B cell (primary cell): ENCODE measurements at regions not wholly inside any gene's neighbourhood (a gene's known extent, or its start where the extent isn't known, plus 50 kb on each side); places are given as distances from the start of the nearest gene placed in this dataset.

Source experiments
- ATAC-seq: fragments of 200-7000 bp; cut with Tn5 transposase; one replicate; pipeline ENCODE4 v1.10.0; 2021; ENCODE audit warnings: low read depth, mild to moderate bottlenecking, moderate number of reproducible peaks, moderate library complexity
- CTCF ChIA-PET: fragments of 350-600 bp; sonication (Branson Sonifier 250); formaldehyde crosslinking; loops from one replicate; lab custom pipeline; 2021; ENCODE audit warnings: antibody characterized with exemption, inconsistent platforms; lab: Charles Lee
- POLR2A ChIA-PET: fragments of 350-600 bp; sonication (Branson Sonifier 250); formaldehyde crosslinking; loops from one replicate; lab custom pipeline; 2021; ENCODE audit warnings: antibody characterized with exemption; lab: Charles Lee
- DNase-seq: peaks from one replicate; pipeline ENCODE4 v3.0.0; 2013
- H2AFZ ChIP-seq: 2 replicates; pipeline ENCODE4 v1.6.1; 2012; ENCODE audit warnings: mild to moderate bottlenecking, low read depth, low read length; ENCODE audit not compliant: insufficient read depth, poor library complexity, severe bottlenecking
- H3K27ac ChIP-seq, 2 donors: 1 replicate in 1 of 2; 2 replicates in 1 of 2; pipeline ENCODE4 v1.5.1; 2012 to 2013; ENCODE audit warnings: low read length in 2 of 2, mild to moderate bottlenecking in 2 of 2, moderate library complexity in 1 of 2
- H3K27me3 ChIP-seq, 4 experiments: fragments of 200-600 bp in 1 of 4; sonication (generic) in 1 of 4; replicated peaks in 1 of 4; 1 replicate in 2 of 4; 2 replicates in 2 of 4; pipeline versions ENCODE4 v1.6.1 to v1.7.0; 2013 to 2016; ENCODE audit warnings: low read length in 3 of 4, mild to moderate bottlenecking in 2 of 4, mixed read lengths in 1 of 4, moderate library complexity in 1 of 4; ENCODE audit not compliant: insufficient read depth in 4 of 4, control insufficient read depth in 3 of 4; ENCODE audit errors: control extremely low read depth in 1 of 4
- H3K36me3 ChIP-seq, 2 experiments: replicated peaks in 1 of 2; 1 replicate in 1 of 2; 2 replicates in 1 of 2; pipeline versions ENCODE4 v1.6.1 to v1.7.1; 2013; ENCODE audit warnings: low read length in 1 of 2; ENCODE audit not compliant: insufficient read depth in 2 of 2, control insufficient read depth in 1 of 2; ENCODE audit errors: control extremely low read depth in 1 of 2, extremely low read depth in 1 of 2
- H3K4me1 ChIP-seq, 2 donors: fragments of 200-600 bp in 1 of 2; sonication (generic) in 1 of 2; 1 replicate in 1 of 2; 2 replicates in 1 of 2; pipeline versions ENCODE4 v1.5.1 to v1.6.1; 2013 to 2017; ENCODE audit warnings: low read length in 2 of 2; ENCODE audit not compliant: control insufficient read depth in 2 of 2, insufficient read depth in 2 of 2
- H3K4me2 ChIP-seq: replicated peaks from 2 replicates; pipeline ENCODE3; 2012; ENCODE audit warnings: mild to moderate bottlenecking, low read depth, low read length; ENCODE audit not compliant: poor library complexity, severe bottlenecking
- H3K4me3 ChIP-seq, 5 experiments: fragments of 200-600 bp in 1 of 5; sonication (generic) in 1 of 5; 1 replicate in 3 of 5; 2 replicates in 2 of 5; pipeline versions ENCODE4 v1.5.1 to v1.7.0; 2011 to 2016; ENCODE audit warnings: low read length in 4 of 5, mild to moderate bottlenecking in 4 of 5, low read depth in 2 of 5, control low read depth in 1 of 5, moderate library complexity in 1 of 5; ENCODE audit not compliant: insufficient read depth in 1 of 5; ENCODE audit errors: control extremely low read depth in 1 of 5, extremely low read depth in 1 of 5
- H3K79me2 ChIP-seq: fragments of 200-600 bp; sonication (generic); one replicate; pipeline ENCODE4 v1.6.0; 2016; ENCODE audit warnings: low read length; ENCODE audit not compliant: control insufficient read depth, insufficient read depth
- H3K9ac ChIP-seq: fragments of 200-600 bp; sonication (generic); 2 replicates; pipeline ENCODE4 v1.6.1; 2017; ENCODE audit warnings: mild to moderate bottlenecking, low read length, moderate library complexity
- H3K9me3 ChIP-seq, 3 donors: one replicate each; pipeline versions ENCODE4 v1.6.1 to v1.7.1; 2013; ENCODE audit warnings: low read length in 2 of 3; ENCODE audit not compliant: control insufficient read depth in 2 of 3, insufficient read depth in 1 of 3; ENCODE audit errors: control extremely low read depth in 1 of 3
- H4K20me1 ChIP-seq: 2 replicates; pipeline ENCODE4 v1.6.0; 2012; ENCODE audit warnings: mild to moderate bottlenecking, low read length; ENCODE audit not compliant: insufficient read depth, control insufficient read depth, poor library complexity, severe bottlenecking
- H3K27ac Mint-ChIP-seq: one replicate; pipeline ENCODE4 v1.8.0; 2021; ENCODE audit warnings: mixed read lengths
- H3K27me3 Mint-ChIP-seq: one replicate; pipeline ENCODE4 v1.8.0; 2021; ENCODE audit warnings: mixed read lengths
- H3K4me1 Mint-ChIP-seq: one replicate; pipeline ENCODE4 v1.8.0; 2021; ENCODE audit warnings: mixed read lengths
- H3K4me3 Mint-ChIP-seq: one replicate; pipeline ENCODE4 v1.8.0; 2021; ENCODE audit warnings: mixed read lengths
- H3K9me3 Mint-ChIP-seq: one replicate; pipeline ENCODE4 v1.8.0; 2022; ENCODE audit warnings: mixed read lengths; ENCODE audit not compliant: insufficient read depth
- EZH2 ChIP-seq: IDR thresholded peaks from 2 replicates; pipeline ENCODE4 v1.6.1; 2012; ENCODE audit warnings: borderline replicate concordance, low read depth, mild to moderate bottlenecking, moderate library complexity, low read length; ENCODE audit not compliant: insufficient read depth, poor library complexity, severe bottlenecking
- WGBS: methylation state at CpG from one replicate; pipeline ENCODE4 v1.1.5; 2013; ENCODE audit warnings: missing lambda C conversion rate; ENCODE audit not compliant: insufficient coverage; 5-methylcytosine and 5-hydroxymethylcytosine counted together
- intact Hi-C: fragments of 100-400 bp; cut with micrococcal nuclease; formaldehyde crosslinking; loops from one replicate; pipeline ENCODE4 v1.10.0; 2022
- TF ChIP-seq, protein P1 (sequence below): fragments of 200-600 bp; IDR thresholded peaks from one replicate; pipeline ENCODE4 v1.8.0; 2022; ENCODE audit warnings: antibody characterized with exemption, mild to moderate bottlenecking

DNA sequence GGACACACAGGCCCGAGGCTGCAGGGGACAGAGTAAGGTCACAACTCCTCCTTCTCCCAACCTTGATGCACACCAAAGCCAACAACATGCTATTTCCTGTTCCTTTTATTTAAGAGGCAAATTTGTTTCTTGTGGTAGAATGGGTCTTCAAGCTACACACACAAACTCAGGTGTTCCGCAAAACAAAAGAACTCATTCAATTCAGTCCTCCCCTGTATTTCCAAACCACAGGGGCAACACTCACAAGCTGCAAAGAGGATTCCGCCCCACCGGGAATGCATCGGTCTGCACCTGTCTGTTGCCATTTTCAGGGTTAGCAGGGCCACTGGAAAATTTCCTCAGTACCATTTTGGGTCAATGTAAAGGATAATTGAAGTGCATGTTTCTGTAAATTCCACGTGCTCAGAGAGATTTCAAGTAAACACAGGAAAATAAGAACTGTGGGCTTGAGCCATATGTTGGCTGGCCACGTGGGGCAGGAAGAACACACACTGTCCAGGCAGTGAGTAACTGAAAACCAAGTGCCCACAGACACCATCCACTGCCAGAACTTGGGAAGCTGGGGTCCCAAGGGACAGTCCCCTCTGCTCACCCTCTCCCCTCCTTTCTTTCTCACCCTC lies 145.2 kb upstream of the ERG start:
- H3K4me2 ChIP-seq, result no peak overlapping the region
- ATAC-seq, result no peak
- 67% methylated on average over 3 of the region's 7 CpGs for WGBS

DNA sequence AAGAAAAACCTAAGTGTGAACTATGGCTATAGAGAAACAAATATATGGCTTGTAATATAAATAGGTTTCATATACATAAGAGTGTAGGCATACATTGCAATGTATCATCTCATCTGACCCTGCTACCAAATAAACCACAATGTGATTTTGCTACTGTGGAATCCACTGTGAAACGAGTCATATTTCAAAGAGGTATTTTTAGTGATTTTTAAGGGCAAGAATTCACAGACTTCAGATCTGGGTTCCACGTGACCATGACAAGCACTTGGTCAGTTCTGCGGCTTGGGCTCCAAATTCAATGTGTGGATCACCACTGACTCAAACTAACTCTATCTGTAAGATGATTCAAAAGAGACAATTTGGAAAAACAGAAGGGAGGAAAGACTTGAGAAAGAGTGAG lies 147.0 kb upstream of the ERG start:
- no peak overlapping the region for H3K4me3 ChIP-seq
- Mint-ChIP-seq H3K9me3 (no peaks in the 10 kb centered on the region), H3K27me3 (peaks cover 4% of the 10 kb centered on the region), H3K4me1 (no peaks in the 10 kb centered on the region), H3K4me3 (no peak overlapping the region), H3K27ac (no peak overlapping the region)
- no peaks in the 10 kb centered on the region for H4K20me1 ChIP-seq
- no peaks in the 10 kb centered on the region for H3K4me1 ChIP-seq
- no peak overlapping the region for H3K4me2 ChIP-seq
- no peak for TF ChIP-seq EZH2
- TF ChIP-seq, protein P1, sequence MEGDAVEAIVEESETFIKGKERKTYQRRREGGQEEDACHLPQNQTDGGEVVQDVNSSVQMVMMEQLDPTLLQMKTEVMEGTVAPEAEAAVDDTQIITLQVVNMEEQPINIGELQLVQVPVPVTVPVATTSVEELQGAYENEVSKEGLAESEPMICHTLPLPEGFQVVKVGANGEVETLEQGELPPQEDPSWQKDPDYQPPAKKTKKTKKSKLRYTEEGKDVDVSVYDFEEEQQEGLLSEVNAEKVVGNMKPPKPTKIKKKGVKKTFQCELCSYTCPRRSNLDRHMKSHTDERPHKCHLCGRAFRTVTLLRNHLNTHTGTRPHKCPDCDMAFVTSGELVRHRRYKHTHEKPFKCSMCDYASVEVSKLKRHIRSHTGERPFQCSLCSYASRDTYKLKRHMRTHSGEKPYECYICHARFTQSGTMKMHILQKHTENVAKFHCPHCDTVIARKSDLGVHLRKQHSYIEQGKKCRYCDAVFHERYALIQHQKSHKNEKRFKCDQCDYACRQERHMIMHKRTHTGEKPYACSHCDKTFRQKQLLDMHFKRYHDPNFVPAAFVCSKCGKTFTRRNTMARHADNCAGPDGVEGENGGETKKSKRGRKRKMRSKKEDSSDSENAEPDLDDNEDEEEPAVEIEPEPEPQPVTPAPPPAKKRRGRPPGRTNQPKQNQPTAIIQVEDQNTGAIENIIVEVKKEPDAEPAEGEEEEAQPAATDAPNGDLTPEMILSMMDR, result no peak
- no peaks in the 10 kb centered on the region for H3K36me3 ChIP-seq
- H2AFZ ChIP-seq, result no peak overlapping the region
- intact Hi-C loops, result no loop called here
- CTCF ChIA-PET, result no interaction called here
- POLR2A ChIA-PET, result no interaction called here
- no peaks in the 10 kb centered on the region for H3K79me2 ChIP-seq
- no peak for DNase-seq
- no peaks in the 10 kb centered on the region for H3K9me3 ChIP-seq
- WGBS, result no CpG with 5 or more reads among the region's 3 CpGs
- no peaks in the 10 kb centered on the region for H3K27me3 ChIP-seq
- H3K9ac ChIP-seq, result no peak overlapping the region
- no peak for ATAC-seq
- H3K27ac ChIP-seq, result no peak overlapping the region

More for the DNA sequence above, 145.2 kb upstream of the ERG start:
- no peak for DNase-seq
- Histone ChIP-seq H3K4me1 (peaks cover 0 to 6% of the 10 kb centered on the region in 2 donors), H3K4me3 (no peak overlapping the region), H4K20me1 (no peaks in the 10 kb centered on the region), H3K79me2 (no peaks in the 10 kb centered on the region), H3K27ac (no peak overlapping the region), H2AFZ (no peak overlapping the region), H3K36me3 (no peaks in the 10 kb centered on the region), H3K9ac (no peak overlapping the region), H3K27me3 (no peaks in the 10 kb centered on the region), H3K9me3 (no peaks in the 10 kb centered on the region)
- peaks cover 7% of the 10 kb centered on the region for H3K4me1 Mint-ChIP-seq
- H3K27ac Mint-ChIP-seq, result no peak overlapping the region
- peaks cover 4% of the 10 kb centered on the region for H3K27me3 Mint-ChIP-seq
- ChIA-PET CTCF (no interaction called here), POLR2A (no interaction called here)
- intact Hi-C loops, result no loop called here
- H3K4me3 Mint-ChIP-seq, result no peak overlapping the region
- H3K9me3 Mint-ChIP-seq, result no peaks in the 10 kb centered on the region
- TF ChIP-seq, protein P1, result no peak
- TF ChIP-seq EZH2, result no peak
